Karpas-422 (cell line): ENCODE measurements at regions not wholly inside any gene's neighbourhood (a gene's known extent, or its start where the extent isn't known, plus 50 kb on each side); places are given as distances from the start of the nearest gene placed in this dataset.
"Not testable (repeated sequence)": the region's sequence is repeated elsewhere in the genome, so short reads cannot be mapped to it uniquely, and the experiment has no call there.

Source experiments
- DNase-seq: peaks from one replicate; pipeline ENCODE4 v3.0.0-alpha.2; 2015
- H2AFZ ChIP-seq: fragments of 200-600 bp; sonication (generic); 2 replicates; pipeline ENCODE4 v1.6.1; 2014; ENCODE audit warnings: antibody characterized with exemption, low read length, mixed read lengths
- H3K27ac ChIP-seq: fragments of 200-600 bp; sonication (generic); 2 replicates; pipeline ENCODE4 v1.5.1; 2014; ENCODE audit warnings: mild to moderate bottlenecking, low read length, moderate library complexity
- H3K27me3 ChIP-seq: fragments of 200-600 bp; sonication (generic); 2 replicates; pipeline ENCODE4 v1.6.1; 2014; ENCODE audit warnings: low read length, mixed read lengths
- H3K36me3 ChIP-seq: fragments of 200-600 bp; sonication (generic); 2 replicates; pipeline ENCODE4 v1.6.1; 2014; ENCODE audit warnings: low read length, mixed read lengths; ENCODE audit not compliant: insufficient read depth
- H3K4me1 ChIP-seq: fragments of 200-600 bp; sonication (generic); 2 replicates; pipeline ENCODE4 v1.6.1; 2014; ENCODE audit warnings: mild to moderate bottlenecking, low read length, mixed read lengths
- H3K4me2 ChIP-seq: fragments of 200-600 bp; sonication (generic); 2 replicates; pipeline ENCODE4 v1.6.1; 2014; ENCODE audit warnings: low read length, low read depth, mild to moderate bottlenecking; ENCODE audit not compliant: poor library complexity, severe bottlenecking
- H3K4me3 ChIP-seq: fragments of 200-600 bp; sonication (generic); 2 replicates; pipeline ENCODE4 v1.5.1; 2014; ENCODE audit warnings: mild to moderate bottlenecking, antibody characterized with exemption, low read length, mixed read lengths
- H3K79me2 ChIP-seq: fragments of 200-600 bp; sonication (generic); 2 replicates; pipeline ENCODE4 v1.6.1; 2014; ENCODE audit warnings: mild to moderate bottlenecking, low read length, mixed read lengths
- H3K9ac ChIP-seq: fragments of 200-600 bp; sonication (generic); 2 replicates; pipeline ENCODE4 v1.6.0; 2014; ENCODE audit warnings: low read length
- H3K9me2 ChIP-seq: fragments of 200-600 bp; sonication (generic), shearing (Covaris generic); replicated peaks from 2 replicates; pipeline ENCODE4 v1.6.0; 2014; ENCODE audit warnings: mild to moderate bottlenecking, low read length, moderate library complexity; ENCODE audit not compliant: insufficient read depth
- H3K9me3 ChIP-seq: fragments of 300-700, 200-600 bp; sonication (generic); 2 replicates; pipeline ENCODE4 v1.6.1; 2014; ENCODE audit warnings: low read length, mixed read lengths
- H4K20me1 ChIP-seq: fragments of 200-600 bp; sonication (generic); 2 replicates; pipeline ENCODE4 v1.6.1; 2014; ENCODE audit warnings: mild to moderate bottlenecking, antibody characterized with exemption, low read length, low read depth; ENCODE audit not compliant: insufficient read depth

GRCh38 chr11:44426958-44427357, 117.0 kb upstream of the ALX4 start:
- Histone ChIP-seq H3K79me2 (no peaks in the 10 kb centered on the region), H4K20me1 (no peaks in the 10 kb centered on the region), H2AFZ (no peak overlapping the region), H3K9me2 (no peaks in the 10 kb centered on the region), H3K27me3 (no peaks in the 10 kb centered on the region), H3K9ac (no peak overlapping the region), H3K27ac (no peak overlapping the region), H3K4me3 (no peak overlapping the region), H3K36me3 (no peaks in the 10 kb centered on the region), H3K9me3 (no peaks in the 10 kb centered on the region), H3K4me2 (no peak overlapping the region), H3K4me1 (no peaks in the 10 kb centered on the region)
- no peak for DNase-seq

GRCh38 chr11:44427432-44427831, 117.5 kb upstream of the ALX4 start:
- H3K27ac ChIP-seq = no peak overlapping the region
- H3K9me3 ChIP-seq = no peaks in the 10 kb centered on the region
- peak; percentile 75 for DNase-seq
- H4K20me1 ChIP-seq = no peaks in the 10 kb centered on the region
- no peak overlapping the region for H3K4me3 ChIP-seq
- H3K79me2 ChIP-seq = no peaks in the 10 kb centered on the region
- no peaks in the 10 kb centered on the region for H3K36me3 ChIP-seq
- no peaks in the 10 kb centered on the region for H3K9me2 ChIP-seq
- no peak overlapping the region for H2AFZ ChIP-seq
- H3K4me2 ChIP-seq = no peak overlapping the region
- no peaks in the 10 kb centered on the region for H3K27me3 ChIP-seq
- no peak overlapping the region for H3K9ac ChIP-seq
- H3K4me1 ChIP-seq = no peaks in the 10 kb centered on the region

GRCh38 chr11:44430140-44430539, 120.2 kb upstream of the ALX4 start:
- Histone ChIP-seq H3K4me2 (no peak overlapping the region), H4K20me1 (no peaks in the 10 kb centered on the region), H3K27me3 (no peaks in the 10 kb centered on the region), H3K9ac (no peak overlapping the region), H3K36me3 (no peaks in the 10 kb centered on the region), H3K27ac (no peak overlapping the region), H3K9me2 (no peaks in the 10 kb centered on the region), H3K4me3 (no peak overlapping the region), H3K9me3 (no peaks in the 10 kb centered on the region), H3K79me2 (no peaks in the 10 kb centered on the region), H2AFZ (no peak overlapping the region), H3K4me1 (no peaks in the 10 kb centered on the region)
- no peak for DNase-seq

GRCh38 chr11:44434191-44434590, 124.3 kb upstream of the ALX4 start:
- no peak overlapping the region for H3K27ac ChIP-seq
- H3K9me2 ChIP-seq = no peaks in the 10 kb centered on the region
- H3K4me2 ChIP-seq = no peak overlapping the region
- no peak for DNase-seq
- no peaks in the 10 kb centered on the region for H3K4me1 ChIP-seq
- H4K20me1 ChIP-seq = no peaks in the 10 kb centered on the region
- no peaks in the 10 kb centered on the region for H3K27me3 ChIP-seq
- no peak overlapping the region for H3K9ac ChIP-seq
- no peak overlapping the region for H3K4me3 ChIP-seq
- no peaks in the 10 kb centered on the region for H3K9me3 ChIP-seq
- H3K79me2 ChIP-seq = no peaks in the 10 kb centered on the region
- H2AFZ ChIP-seq = no peak overlapping the region
- no peaks in the 10 kb centered on the region for H3K36me3 ChIP-seq

GRCh38 chr11:44437122-44437521, 127.2 kb upstream of the ALX4 start:
- Histone ChIP-seq H3K4me1 (no peaks in the 10 kb centered on the region), H3K4me2 (no peak overlapping the region), H3K36me3 (no peaks in the 10 kb centered on the region)

GRCh38 chr11:44442893-44443673, 122.4 kb upstream of the CD82 start:
- not testable (repeated sequence) for H3K36me3 ChIP-seq, H3K4me1 ChIP-seq, DNase-seq, H3K27me3 ChIP-seq, H3K27ac ChIP-seq, H3K9me2 ChIP-seq, H3K79me2 ChIP-seq, H3K4me3 ChIP-seq, H3K9ac ChIP-seq, H4K20me1 ChIP-seq, H2AFZ ChIP-seq, H3K9me3 ChIP-seq, H3K4me2 ChIP-seq

More at GRCh38 chr11:44437122-44437521, 127.2 kb upstream of the ALX4 start:
- H3K9me3 ChIP-seq = no peaks in the 10 kb centered on the region
- H3K9ac ChIP-seq = no peak overlapping the region
- no peak for DNase-seq
- H3K27me3 ChIP-seq = no peaks in the 10 kb centered on the region
- no peak overlapping the region for H3K27ac ChIP-seq
- H3K4me3 ChIP-seq = no peak overlapping the region
- H3K79me2 ChIP-seq = no peaks in the 10 kb centered on the region
- no peaks in the 10 kb centered on the region for H4K20me1 ChIP-seq
- H2AFZ ChIP-seq = no peak overlapping the region
- H3K9me2 ChIP-seq = no peaks in the 10 kb centered on the region

- no peak for DNase-seq
- no peak overlapping the region for H3K4me3 ChIP-seq
- no peaks in the 10 kb centered on the region for H3K79me2 ChIP-seq
- H3K36me3 ChIP-seq = no peaks in the 10 kb centered on the region
- H3K4me2 ChIP-seq = no peak overlapping the region
- H3K27ac ChIP-seq = no peak overlapping the region
- no peaks in the 10 kb centered on the region for H3K27me3 ChIP-seq
- no peaks in the 10 kb centered on the region for H3K9me3 ChIP-seq
- no peaks in the 10 kb centered on the region for H4K20me1 ChIP-seq
- no peaks in the 10 kb centered on the region for H3K9me2 ChIP-seq
- H3K9ac ChIP-seq = no peak overlapping the region
- H2AFZ ChIP-seq = no peak overlapping the region
- H3K4me1 ChIP-seq = no peaks in the 10 kb centered on the region
Measured at GRCh38 chr11:44443836-44444769, 121.4 kb upstream of the CD82 start.

GRCh38 chr11:44444770-44445321, 120.6 kb upstream of the CD82 start:
- H3K4me1 ChIP-seq = no peaks in the 10 kb centered on the region
- no peak for DNase-seq
- no peak overlapping the region for H3K27ac ChIP-seq
- H2AFZ ChIP-seq = no peak overlapping the region
- H3K9ac ChIP-seq = no peak overlapping the region
- no peak overlapping the region for H3K4me2 ChIP-seq
- no peaks in the 10 kb centered on the region for H3K9me3 ChIP-seq
- no peaks in the 10 kb centered on the region for H3K27me3 ChIP-seq
- H3K9me2 ChIP-seq = no peaks in the 10 kb centered on the region
- H3K79me2 ChIP-seq = no peaks in the 10 kb centered on the region
- H3K36me3 ChIP-seq = no peaks in the 10 kb centered on the region
- H3K4me3 ChIP-seq = no peak overlapping the region
- no peaks in the 10 kb centered on the region for H4K20me1 ChIP-seq
